Progenitor cell of endocrine pancreas (in vitro differentiated cells): ENCODE measurements at regions not wholly inside any gene's neighbourhood (a gene's known extent, or its start where the extent isn't known, plus 50 kb on each side); places are given as distances from the start of the nearest gene placed in this dataset.
A peak's percentile ranks its signal among the peaks of the same experiment; 100 is the strongest.

Experiments
- DNase-seq: peaks from one replicate; pipeline ENCODE4 v3.0.0; 2021; ENCODE audit warnings: low spot score; ENCODE audit not compliant: unreplicated experiment
- H3K27ac Mint-ChIP-seq: 2 replicates; pipeline ENCODE4 v1.8.0; 2021; ENCODE audit warnings: mild to moderate bottlenecking, moderate library complexity, mixed read lengths
- H3K27me3 Mint-ChIP-seq: 2 replicates; pipeline ENCODE4 v1.8.0; 2021; ENCODE audit warnings: mixed read lengths
- H3K36me3 Mint-ChIP-seq: 2 replicates; pipeline ENCODE4 v1.8.0; 2022; ENCODE audit warnings: mixed read lengths; ENCODE audit not compliant: insufficient read depth
- H3K4me1 Mint-ChIP-seq: 2 replicates; pipeline ENCODE4 v1.8.0; 2021; ENCODE audit warnings: low read depth, mixed read lengths
- H3K4me3 Mint-ChIP-seq: 2 replicates; pipeline ENCODE4 v1.8.0; 2021; ENCODE audit warnings: low read depth, mild to moderate bottlenecking, moderate library complexity, mixed read lengths
- H3K9me3 Mint-ChIP-seq: 2 replicates; pipeline ENCODE4 v1.8.0; 2021; ENCODE audit warnings: low read depth, mixed read lengths
- TF ChIP-seq, protein P1 (sequence below): fragments of 200-600 bp; sonication (generic); IDR thresholded peaks from one replicate; pipeline ENCODE4 v1.5.0; 2021; ENCODE audit warnings: antibody characterized with exemption, mild to moderate bottlenecking; ENCODE audit not compliant: unreplicated experiment

DNA sequence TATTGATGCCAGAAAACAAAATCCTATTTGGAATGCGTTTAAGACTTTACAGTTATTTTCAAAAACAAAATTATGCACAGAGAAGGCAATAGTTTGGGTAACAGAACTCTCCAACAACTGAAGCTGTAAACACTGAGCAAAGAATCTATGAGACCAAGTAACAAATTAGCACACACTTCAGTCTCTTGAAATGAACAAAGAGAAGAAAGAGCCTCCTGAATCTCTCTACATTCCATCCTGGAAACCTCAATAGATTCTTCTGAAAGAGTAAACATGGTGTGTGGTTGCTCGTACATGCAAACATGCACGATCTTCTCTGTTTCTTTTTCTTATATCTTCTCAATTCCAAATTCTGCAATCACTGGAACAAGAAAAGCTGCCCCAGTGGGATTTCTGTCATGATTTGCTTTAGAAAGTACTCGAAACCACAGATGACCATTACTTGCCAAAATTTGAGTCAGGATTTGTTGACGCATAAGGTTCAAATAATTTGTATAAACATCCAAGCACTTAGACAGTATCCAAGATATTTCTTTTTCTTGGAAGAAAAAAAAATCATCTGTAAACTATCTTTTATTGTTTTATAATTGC lies 137.9 kb upstream of the DACH1 start:
- H3K36me3 Mint-ChIP-seq = no peaks in the 10 kb centered on the region
- no peak for DNase-seq
- no peaks in the 10 kb centered on the region for H3K9me3 Mint-ChIP-seq
- no peak overlapping the region for H3K4me3 Mint-ChIP-seq
- H3K4me1 Mint-ChIP-seq = peaks cover 2% of the 10 kb centered on the region
- H3K27ac Mint-ChIP-seq = no peak overlapping the region
- no peaks in the 10 kb centered on the region for H3K27me3 Mint-ChIP-seq
- TF ChIP-seq, protein P1, sequence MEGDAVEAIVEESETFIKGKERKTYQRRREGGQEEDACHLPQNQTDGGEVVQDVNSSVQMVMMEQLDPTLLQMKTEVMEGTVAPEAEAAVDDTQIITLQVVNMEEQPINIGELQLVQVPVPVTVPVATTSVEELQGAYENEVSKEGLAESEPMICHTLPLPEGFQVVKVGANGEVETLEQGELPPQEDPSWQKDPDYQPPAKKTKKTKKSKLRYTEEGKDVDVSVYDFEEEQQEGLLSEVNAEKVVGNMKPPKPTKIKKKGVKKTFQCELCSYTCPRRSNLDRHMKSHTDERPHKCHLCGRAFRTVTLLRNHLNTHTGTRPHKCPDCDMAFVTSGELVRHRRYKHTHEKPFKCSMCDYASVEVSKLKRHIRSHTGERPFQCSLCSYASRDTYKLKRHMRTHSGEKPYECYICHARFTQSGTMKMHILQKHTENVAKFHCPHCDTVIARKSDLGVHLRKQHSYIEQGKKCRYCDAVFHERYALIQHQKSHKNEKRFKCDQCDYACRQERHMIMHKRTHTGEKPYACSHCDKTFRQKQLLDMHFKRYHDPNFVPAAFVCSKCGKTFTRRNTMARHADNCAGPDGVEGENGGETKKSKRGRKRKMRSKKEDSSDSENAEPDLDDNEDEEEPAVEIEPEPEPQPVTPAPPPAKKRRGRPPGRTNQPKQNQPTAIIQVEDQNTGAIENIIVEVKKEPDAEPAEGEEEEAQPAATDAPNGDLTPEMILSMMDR = no peak

DNA sequence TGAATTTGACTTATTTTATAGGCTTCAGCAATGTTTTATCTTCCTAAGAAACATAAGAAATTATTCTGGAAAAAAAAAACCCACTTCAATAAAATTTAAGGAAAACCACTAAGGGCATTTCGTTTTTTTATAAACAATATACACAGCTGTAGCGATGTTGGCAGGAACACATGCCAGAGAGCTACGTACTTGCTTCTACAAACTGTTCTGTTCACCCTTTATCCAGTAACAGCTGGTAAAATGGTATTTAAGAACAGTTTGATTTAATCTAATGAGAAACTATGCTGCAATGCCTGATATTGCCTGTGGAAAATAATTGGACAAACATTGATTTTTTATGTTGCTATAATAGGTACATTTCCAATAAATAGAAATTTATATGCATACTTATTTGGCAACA lies 137.2 kb upstream of the DACH1 start:
- no peak for DNase-seq
- H3K36me3 Mint-ChIP-seq = no peaks in the 10 kb centered on the region
- no peak overlapping the region for H3K27ac Mint-ChIP-seq
- no peaks in the 10 kb centered on the region for H3K27me3 Mint-ChIP-seq
- peaks cover 2% of the 10 kb centered on the region for H3K4me1 Mint-ChIP-seq
- TF ChIP-seq, protein P1 = no peak
- H3K4me3 Mint-ChIP-seq = no peak overlapping the region
- peaks cover 2% of the 10 kb centered on the region for H3K9me3 Mint-ChIP-seq

GRCh38 chr13:71998223-71998622 lies 131.2 kb upstream of the DACH1 start:
- peaks cover 12% of the 10 kb centered on the region for H3K9me3 Mint-ChIP-seq

DNA sequence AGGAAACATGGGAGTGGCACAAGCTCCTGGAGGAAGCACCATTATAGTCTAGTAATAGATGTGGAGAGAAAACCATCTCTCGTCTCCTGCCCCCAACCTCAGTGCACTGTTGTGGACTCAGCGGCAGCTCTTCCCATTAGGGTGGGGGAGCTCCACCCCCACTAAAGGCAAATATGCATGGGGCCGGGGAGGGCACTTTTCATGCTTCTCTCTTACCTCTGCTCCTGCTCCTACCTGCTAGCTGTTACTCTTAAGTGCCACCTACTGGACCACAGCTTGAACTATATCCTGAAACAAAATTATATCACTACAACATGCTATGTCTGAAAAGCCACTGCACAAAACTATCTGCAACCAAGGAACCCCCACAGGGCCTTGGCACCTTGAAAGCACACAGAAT lies 112.6 kb upstream of the DACH1 start:
- Mint-ChIP-seq H3K4me1 (peaks cover 4% of the 10 kb centered on the region), H3K9me3 (peaks cover 27% of the 10 kb centered on the region)

More at GRCh38 chr13:71998223-71998622, 131.2 kb upstream of the DACH1 start:
- TF ChIP-seq, protein P1 = no peak
- DNase-seq = no peak
- H3K36me3 Mint-ChIP-seq = no peaks in the 10 kb centered on the region
- H3K27me3 Mint-ChIP-seq = no peaks in the 10 kb centered on the region
- H3K27ac Mint-ChIP-seq = no peak overlapping the region
- H3K4me3 Mint-ChIP-seq = no peak overlapping the region
- peaks cover under 1% of the 10 kb centered on the region for H3K4me1 Mint-ChIP-seq

GRCh38 chr13:71977028-71977427 lies 110.0 kb upstream of the DACH1 start:
- Mint-ChIP-seq H3K27ac (no peak overlapping the region), H3K36me3 (no peaks in the 10 kb centered on the region), H3K27me3 (no peaks in the 10 kb centered on the region), H3K9me3 (peaks cover 8% of the 10 kb centered on the region), H3K4me1 (peaks cover 4% of the 10 kb centered on the region), H3K4me3 (no peak overlapping the region)
- TF ChIP-seq, protein P1 = no peak
- DNase-seq = no peak

More for the DNA sequence above, 112.6 kb upstream of the DACH1 start:
- Mint-ChIP-seq H3K36me3 (no peaks in the 10 kb centered on the region), H3K4me3 (no peak overlapping the region), H3K27me3 (no peaks in the 10 kb centered on the region), H3K27ac (no peak overlapping the region)
- TF ChIP-seq, protein P1 = peak; percentile 59
- no peak for DNase-seq
